ENCODE measurements at regions not wholly inside any gene's neighbourhood (a gene's known extent, or its start where the extent isn't known, plus 50 kb on each side); places are given as distances from the start of the nearest gene placed in this dataset.

GRCh38 chr5:173706700-173707099 is 90.2 kb upstream of the BOD1 start:
- no peak for TF ChIP-seq CTCF (IDR thresholded peaks at IDR 0.05)
- TF ChIP-seq CREB1 (CRISPR knock-in tag; IDR thresholded peaks at IDR 0.05): no peak
- TF ChIP-seq GRHL2 (CRISPR knock-in tag; IDR thresholded peaks at IDR 0.05; ENCODE audit: insufficient replicate concordance, severe bottlenecking): no peak
- no peak for TF ChIP-seq ZNF281 (CRISPR knock-in tag; IDR thresholded peaks at IDR 0.05)

Data from WTC11 (cell line).